Right lobe of liver (tissue), 4 donors: ENCODE measurements at regions not wholly inside any gene's neighbourhood (a gene's known extent, or its start where the extent isn't known, plus 50 kb on each side); places are given as distances from the start of the nearest gene placed in this dataset.
"Not testable (repeated sequence)": the region's sequence is repeated elsewhere in the genome, so short reads cannot be mapped to it uniquely, and the experiment has no call there.

Experiments
- POLR2A ChIP-seq: fragments of 450-650 bp; IDR thresholded peaks from one replicate; pipeline ENCODE4 v1.6.1; 2017; ENCODE audit warnings: antibody characterized with exemption, mild to moderate bottlenecking
- TF ChIP-seq, protein P1 (sequence below), 4 donors: fragments of 200-600 bp in 3 of 4; fragments of 450-650 bp in 1 of 4; IDR thresholded peaks; one replicate each; pipeline versions ENCODE4 v1.5.1 to v1.8.0; 2016 to 2022; ENCODE audit warnings: antibody characterized with exemption in 4 of 4, mild to moderate bottlenecking in 2 of 4
- donor health status: DM: no; HTN: no; CAD: no.
- donor health status: DM: no; HTN: no; CAD: no.
- donor health status: DM: no; HTN: yes; CAD: no.

DNA sequence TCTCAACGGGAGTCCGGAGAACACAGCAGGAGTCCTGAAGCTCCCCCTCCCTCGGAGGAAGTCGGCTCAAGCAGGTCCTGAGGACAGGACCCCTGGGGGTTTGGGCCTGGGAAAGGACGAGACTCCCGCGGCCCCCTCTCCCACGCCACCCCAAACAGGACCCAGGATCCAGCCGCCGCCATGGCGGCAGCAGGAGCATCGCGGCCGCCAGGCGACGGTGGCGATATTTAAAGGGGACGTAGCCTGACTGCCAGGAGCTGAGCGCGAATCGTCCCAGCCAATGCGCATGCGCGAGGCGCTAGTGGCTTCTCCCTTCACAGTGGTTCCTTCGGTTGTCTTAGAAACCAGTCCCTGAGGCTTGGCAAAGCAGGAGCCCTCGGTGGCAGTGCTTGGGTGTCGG, 101.7 kb upstream of the FOXD4L5 start:
- TF ChIP-seq, protein P1, sequence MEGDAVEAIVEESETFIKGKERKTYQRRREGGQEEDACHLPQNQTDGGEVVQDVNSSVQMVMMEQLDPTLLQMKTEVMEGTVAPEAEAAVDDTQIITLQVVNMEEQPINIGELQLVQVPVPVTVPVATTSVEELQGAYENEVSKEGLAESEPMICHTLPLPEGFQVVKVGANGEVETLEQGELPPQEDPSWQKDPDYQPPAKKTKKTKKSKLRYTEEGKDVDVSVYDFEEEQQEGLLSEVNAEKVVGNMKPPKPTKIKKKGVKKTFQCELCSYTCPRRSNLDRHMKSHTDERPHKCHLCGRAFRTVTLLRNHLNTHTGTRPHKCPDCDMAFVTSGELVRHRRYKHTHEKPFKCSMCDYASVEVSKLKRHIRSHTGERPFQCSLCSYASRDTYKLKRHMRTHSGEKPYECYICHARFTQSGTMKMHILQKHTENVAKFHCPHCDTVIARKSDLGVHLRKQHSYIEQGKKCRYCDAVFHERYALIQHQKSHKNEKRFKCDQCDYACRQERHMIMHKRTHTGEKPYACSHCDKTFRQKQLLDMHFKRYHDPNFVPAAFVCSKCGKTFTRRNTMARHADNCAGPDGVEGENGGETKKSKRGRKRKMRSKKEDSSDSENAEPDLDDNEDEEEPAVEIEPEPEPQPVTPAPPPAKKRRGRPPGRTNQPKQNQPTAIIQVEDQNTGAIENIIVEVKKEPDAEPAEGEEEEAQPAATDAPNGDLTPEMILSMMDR (IDR thresholded peaks at IDR 0.05), result not testable (repeated sequence)
- TF ChIP-seq POLR2A, result not testable (repeated sequence)
